ENCODE measurements at regions not wholly inside any gene's neighbourhood (a gene's known extent, or its start where the extent isn't known, plus 50 kb on each side); places are given as distances from the start of the nearest gene placed in this dataset.
"Not testable (repeated sequence)": the region's sequence is repeated elsewhere in the genome, so short reads cannot be mapped to it uniquely, and the experiment has no call there.

DNA sequence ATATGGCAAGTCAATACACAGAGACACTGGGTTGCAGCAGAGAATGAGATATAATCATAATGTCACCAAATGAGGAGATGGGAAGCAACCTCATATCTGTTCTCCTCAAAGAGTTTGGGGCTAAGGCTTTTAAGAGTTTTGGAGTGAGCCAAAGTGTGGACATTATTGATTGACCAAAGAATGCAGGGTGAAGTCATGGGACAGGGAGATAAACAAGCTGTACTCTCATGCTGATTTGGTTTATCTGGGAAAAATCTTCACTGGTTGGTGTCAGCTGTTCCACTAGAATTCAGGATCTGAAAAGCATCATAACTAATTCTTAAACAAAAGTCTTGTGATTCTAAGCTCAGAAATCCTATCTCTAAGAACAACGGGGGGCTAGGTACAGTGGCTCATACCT lies 585.9 kb upstream of the NRP1 start:
- DNase-seq (no peak), ATAC-seq (no peak)
- intact Hi-C loops (cut with DNase I) = no loop called here

DNA sequence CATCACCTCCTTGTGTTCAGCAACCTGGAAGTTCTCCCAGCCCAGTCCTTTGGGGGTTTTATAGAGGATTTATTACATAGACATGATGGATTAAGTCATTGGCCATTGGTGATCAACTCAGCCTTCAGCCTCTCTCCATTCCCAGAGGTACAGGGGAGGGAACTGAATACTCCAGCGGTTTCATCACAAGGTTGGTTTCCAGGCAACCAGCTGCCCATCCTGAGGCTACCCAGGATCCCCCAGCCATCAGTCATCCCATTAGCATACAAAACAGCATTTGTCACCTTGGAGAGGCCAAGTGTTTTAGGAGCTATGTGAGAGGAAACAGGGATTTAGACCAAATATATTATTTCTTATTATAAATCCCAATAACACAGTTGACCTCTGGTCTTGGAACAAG lies 584.8 kb upstream of the NRP1 start:
- DNase-seq (no peak), ATAC-seq (no peak)
- intact Hi-C loops (cut with DNase I) = no loop called here

DNA sequence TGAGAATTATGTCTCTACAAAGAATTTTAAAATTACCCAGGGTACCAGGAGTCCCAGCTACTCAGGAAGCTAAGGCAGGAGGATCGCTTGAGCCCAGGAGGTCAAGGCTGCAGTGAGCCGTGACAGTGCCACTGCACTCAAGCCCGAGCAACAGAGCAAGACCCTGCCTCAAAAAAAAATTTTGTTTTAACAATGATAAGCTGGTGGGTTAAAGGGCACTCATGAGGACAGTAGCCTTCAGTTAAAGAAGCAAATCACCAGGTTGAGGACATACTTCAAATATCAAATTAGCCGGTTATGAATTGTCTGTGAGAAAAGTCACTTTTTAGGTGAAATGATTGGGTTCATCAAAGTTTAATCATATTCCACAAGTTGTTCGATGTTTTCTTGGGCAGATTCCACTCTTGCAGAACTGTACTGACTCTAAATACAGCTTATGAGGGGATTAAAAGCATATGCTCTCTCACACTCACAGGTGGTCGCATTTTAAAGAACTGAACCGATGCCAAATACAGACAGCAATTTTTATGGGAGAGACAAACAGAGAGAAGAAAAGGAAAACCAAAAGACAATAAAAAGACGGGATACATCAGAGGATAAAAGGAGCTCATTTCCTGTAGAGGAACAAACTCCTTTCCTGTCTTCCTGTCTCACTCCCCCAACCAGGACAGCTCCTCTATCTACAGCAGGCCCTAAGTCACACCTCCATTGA lies 582.8 kb upstream of the NRP1 start:
- no peak for DNase-seq
- ATAC-seq = no peak
- intact Hi-C loops (cut with DNase I) = no loop called here

DNA sequence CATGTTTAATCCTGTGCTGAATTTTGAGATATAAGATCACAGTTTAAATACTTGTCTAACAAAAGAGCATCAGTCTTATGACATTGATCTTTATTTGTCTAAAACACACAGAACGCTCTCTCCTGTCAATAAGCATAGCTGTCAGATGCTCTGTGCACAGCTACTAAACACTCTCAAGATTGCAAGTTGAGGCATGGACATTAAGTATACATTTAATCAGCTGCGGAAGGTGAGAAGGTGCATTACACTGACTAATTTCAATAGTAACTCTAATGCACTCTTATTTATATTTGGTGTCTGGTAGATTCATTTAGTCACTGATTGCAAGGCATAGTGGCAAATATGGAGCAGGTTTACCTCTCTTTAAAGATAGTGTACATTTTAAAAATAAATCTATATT lies 580.3 kb upstream of the NRP1 start:
- ATAC-seq (no peak), DNase-seq (no peak)
- intact Hi-C loops (cut with DNase I) = no loop called here

DNA sequence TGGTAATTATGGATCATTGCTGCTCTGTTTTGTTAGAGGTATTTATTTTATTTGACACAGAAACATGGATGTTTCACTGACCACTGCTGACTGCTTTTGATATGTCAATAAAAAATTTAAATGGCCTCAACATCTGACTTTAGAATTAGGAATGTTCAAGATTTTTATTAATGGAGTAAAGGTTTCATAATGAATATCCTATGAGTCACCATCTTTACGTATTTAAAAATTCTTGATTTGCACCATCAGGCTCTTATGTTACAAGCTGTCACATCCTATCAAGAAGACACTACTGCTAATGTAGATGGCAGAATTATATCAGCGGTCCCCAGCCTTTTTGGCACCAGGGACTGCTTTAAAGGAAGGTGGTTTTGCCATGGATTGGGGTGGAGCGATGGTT lies 578.7 kb upstream of the NRP1 start:
- intact Hi-C loops (cut with DNase I) = no loop called here
- ATAC-seq (no peak), DNase-seq (no peak)

DNA sequence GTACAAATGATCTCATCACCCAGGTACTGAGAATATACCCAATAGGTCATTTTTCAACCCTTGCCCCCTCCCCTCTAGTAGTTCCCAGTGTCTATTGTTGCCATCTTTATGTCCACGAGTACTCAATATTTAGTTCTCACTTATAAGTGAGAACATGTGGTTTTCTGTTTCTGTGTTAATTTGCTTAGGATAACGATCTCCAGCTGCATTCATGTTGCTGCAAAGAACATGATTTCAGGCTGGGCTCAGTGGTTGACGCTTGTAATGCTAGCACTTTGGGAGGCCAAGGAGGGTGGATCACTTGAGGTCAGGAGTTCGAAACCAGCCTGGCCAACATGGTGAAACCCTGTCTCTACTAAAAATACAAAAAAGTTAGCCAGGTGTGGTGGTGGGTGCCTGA lies 575.0 kb upstream of the NRP1 start:
- intact Hi-C loops (cut with DNase I); ATAC-seq; DNase-seq: not testable (repeated sequence)

DNA sequence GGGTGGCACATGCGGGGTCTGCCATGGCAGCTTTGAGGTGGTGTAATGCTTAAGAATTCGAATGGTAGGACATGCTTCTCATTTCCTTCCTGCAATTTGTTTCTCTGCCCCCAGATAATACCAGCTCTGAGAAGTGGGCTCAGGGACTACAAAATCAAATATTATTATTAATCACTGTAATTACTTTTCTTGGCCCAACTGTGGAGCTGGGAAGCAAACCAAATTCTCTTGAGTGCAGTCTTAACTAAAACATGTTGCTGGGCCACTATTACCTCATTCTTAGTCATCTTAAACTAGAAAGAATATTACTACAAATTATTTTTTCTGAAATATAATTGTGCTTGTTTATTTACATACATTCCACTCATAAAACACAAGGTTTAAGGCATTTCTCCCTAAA lies 566.7 kb upstream of the NRP1 start:
- intact Hi-C loops (cut with DNase I) = no loop called here
- ATAC-seq = peak; percentile 38 to 79
- no peak for DNase-seq

DNA sequence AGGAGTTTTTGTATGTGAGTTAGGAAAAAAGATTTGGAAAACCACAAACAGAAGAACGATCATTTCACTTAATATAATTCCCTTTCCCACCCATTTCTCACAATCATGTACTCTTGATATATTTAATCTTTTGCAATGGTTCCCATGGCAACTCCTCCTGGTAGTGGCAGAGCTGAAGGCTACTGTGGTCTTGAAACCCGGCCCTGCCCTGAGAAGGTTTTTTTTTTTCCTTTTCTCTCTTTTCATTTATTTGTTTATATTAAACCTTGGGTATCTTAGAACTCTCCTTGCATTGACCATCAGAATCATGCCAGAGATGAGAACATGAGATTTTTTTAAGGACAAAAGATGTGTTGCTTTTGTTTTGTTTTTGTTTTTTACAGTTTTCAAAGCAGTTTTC lies 566.1 kb upstream of the NRP1 start:
- intact Hi-C loops (cut with DNase I) = no loop called here
- peak; percentile 50 to 74 for ATAC-seq
- DNase-seq = no peak

DNA sequence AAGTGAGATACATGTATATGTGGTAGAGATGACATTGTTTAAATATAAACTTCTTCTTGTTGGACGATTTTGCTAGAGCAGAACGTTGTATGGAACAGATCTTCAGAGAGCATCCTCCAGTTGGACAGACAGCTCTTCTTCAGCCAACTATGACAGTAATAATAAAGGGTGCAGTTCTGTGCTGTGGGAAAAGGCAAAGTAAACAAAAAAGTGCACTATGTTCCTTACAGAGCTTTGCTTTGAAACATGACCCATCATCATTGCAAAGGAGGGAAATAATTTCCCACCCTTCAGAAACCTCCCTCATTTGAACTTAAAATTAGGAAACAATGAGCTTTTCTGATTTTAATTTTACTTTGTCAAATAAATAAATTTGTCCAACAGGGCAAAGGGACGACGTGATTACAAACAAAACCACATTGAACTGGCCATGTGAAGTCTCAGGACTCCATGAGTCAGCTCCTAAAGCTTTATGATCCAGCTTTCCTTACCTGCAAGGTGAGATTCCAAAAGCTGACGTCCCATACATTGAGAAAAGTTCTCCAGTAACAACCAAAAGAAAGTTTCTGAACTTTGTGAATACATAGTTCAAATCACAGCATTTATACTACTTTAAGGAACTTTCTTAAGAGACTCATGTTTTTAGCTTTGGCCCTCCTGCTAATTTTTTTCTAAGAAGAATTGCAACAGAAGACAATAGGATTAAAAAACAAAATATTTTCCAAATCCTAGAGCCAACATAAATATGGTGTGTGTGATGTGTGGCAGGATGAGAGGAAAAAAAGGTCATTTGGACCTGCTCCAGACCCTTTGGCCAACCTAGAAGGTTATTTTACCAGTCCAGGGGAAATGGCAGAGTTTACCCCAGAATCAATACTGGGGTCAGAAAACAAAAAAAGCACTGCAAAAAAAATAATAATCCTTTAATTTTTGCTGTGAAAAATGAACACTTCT lies 565.4 kb upstream of the NRP1 start:
- DNase-seq (no peak), ATAC-seq (peak in 1 of 2 donors; percentile 19)
- intact Hi-C loops (cut with DNase I) = no loop called here

DNA sequence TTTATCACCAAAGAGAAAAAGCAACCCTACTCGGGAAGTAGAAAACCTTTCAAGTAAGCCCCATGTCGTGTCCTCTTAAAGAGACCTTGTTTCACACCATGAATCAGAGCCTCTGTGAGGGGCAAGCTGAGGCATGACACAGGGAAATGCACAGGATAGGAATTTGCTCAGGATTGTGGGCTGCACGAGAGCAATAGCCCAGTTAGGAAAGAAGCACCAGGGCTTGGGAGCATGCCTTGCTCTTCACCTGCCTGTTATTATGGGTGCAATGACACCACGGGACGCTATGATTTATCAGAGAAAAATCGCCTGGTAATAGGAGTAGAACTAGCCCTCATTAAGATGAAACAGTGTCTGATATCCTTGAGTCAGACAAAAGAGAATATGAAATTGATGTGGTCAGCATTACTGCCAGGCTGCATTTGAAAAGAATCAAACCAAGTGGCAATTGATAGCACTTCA lies 562.9 kb upstream of the NRP1 start:
- intact Hi-C loops (cut with DNase I) = no loop called here

DNA sequence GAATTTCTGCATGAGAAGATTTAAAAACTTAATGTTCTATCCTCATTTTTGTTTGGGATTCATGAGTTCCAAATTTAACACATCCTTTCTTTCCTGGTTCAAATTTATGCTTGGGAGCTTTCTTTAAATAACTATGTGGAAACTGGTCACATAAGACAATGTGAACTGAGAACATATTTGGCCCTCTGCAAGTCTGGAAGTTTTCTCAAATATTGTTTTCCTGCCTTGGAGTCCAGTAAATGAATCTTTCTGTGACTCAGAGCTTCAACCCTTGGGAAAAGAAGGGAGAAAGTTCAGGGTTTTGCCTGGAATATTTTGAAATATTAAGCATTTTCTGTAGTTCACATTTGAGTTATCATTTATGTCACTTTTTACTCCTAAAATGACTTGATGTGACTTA lies 559.0 kb upstream of the NRP1 start:
- ATAC-seq (peak; percentile 36 to 63), DNase-seq (no peak)
- intact Hi-C loops (cut with DNase I) = no loop called here

More for the DNA sequence above, 562.9 kb upstream of the NRP1 start:
- DNase-seq = no peak
- peak in 1 of 2 donors; percentile 26 for ATAC-seq

DNA sequence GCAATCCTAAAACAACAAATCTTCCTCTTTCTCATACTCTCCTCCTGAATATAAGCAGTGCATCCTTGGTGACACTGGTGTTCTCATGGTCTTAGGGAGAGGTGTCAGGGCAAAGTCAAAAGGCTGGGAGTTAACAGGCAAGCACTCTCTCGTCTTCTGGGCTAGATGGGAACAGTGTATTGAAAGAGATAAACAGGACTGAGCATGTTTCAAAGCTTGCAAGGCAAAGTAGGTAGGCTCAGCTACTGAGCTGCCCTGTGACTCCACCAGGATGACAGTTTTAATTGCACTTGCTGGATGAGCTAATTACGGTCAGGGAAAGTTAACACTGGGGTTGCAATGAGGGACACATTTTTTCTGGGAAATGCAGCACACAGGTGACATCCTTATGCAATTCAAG lies 554.9 kb upstream of the NRP1 start:
- intact Hi-C loops (cut with DNase I) = no loop called here
- no peak for DNase-seq
- no peak for ATAC-seq

DNA sequence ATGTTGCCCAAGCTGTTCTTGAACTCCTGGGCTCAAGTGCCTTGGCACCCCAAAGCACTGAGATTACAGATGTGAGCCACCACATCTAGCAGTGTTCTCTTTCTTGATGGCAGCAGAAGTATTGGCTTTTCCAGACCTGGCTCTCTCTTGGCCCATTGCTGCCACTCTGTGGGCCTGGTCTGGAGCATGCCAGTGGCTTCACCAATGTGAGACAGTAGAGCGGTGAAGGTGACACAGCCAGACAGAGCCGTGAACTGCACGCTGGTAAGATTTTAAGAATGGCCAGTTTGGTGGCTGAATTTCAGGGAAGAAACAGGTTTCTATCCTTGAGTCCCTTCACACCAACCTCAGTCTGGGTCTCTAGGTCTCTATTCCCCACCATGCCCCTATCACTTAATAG lies 552.7 kb upstream of the NRP1 start:
- ATAC-seq (no peak), DNase-seq (no peak)
- intact Hi-C loops (cut with DNase I) = no loop called here

DNA sequence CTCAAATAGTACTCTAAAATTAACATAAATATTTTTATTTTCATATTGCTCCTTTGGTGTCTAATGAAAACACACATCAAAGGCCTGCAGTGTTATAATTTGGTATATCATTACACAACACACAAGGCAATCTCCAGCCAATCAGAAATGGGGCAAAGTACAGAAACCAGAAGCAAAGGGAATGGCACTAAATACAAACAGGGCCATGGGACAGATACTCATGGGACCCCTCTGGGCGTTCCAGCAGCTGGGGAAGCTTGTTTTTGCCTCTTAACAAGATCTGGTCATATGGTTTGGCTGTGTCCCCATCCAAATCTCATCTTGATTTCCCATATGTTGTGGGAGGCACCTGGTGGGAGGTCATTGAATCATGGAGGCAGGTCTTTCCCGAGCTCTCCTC lies 551.8 kb upstream of the NRP1 start:
- DNase-seq = no peak
- ATAC-seq = no peak
- intact Hi-C loops (cut with DNase I) = no loop called here

DNA sequence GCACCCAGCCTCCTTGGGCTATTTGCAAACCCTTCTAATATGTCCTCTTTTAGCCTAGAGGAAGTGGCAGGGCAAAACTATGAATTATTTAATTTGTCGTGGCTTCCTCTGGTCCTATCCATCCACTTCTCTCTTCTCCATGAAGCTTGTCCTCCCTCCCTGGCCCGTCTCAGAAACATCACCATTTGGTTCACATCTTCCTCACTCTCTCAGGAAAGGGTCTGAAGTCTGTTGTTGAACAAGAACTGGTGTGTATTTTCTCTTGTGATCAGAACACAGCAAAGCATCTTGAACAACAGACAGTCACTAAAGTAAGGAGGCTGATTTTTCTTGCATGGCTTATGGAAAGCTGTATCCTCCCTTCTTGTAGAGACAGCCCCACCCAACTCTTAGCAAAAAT lies 550.1 kb upstream of the NRP1 start:
- intact Hi-C loops (cut with DNase I) = no loop called here
- DNase-seq = no peak
- ATAC-seq = no peak

DNA sequence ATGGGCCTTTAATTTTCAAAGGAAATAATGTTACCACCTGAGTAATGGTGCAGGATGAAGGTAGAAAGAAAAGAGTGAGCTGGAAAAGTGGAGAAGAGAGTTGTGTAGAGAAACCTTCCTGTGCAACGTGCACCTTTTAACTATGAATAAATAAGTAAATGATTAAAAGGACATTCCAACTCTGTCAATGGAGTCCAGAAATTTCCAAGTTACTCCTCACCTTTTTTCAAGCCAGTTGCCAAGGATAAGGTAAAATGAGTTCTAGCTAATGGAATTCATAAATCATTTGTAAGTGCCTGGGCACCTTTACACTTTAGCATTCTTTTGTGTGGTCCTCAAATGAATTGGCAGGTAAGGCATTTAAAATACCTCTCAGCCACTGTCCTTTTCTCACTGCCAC lies 549.4 kb upstream of the NRP1 start:
- ATAC-seq (no peak), DNase-seq (no peak)
- intact Hi-C loops (cut with DNase I) = no loop called here

DNA sequence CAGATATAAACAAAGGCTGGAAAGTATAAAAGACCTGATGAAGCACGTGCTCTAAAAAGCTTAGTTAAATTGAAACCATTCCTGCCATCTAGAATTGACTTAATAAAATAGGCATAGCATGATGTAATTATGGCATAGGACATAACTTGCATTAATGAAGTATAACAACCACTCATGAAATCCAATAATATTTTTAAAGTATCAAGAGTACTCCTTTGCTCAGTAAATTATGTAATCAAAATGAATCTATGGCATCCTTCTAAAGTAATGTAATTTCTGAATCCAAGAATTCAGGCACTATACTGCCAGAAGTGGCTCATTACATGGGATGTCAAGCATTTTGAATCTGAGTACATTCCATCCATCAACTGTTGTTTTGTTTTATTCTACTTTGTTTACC lies 548.5 kb upstream of the NRP1 start:
- no peak for ATAC-seq
- DNase-seq = no peak
- intact Hi-C loops (cut with DNase I) = no loop called here

DNA sequence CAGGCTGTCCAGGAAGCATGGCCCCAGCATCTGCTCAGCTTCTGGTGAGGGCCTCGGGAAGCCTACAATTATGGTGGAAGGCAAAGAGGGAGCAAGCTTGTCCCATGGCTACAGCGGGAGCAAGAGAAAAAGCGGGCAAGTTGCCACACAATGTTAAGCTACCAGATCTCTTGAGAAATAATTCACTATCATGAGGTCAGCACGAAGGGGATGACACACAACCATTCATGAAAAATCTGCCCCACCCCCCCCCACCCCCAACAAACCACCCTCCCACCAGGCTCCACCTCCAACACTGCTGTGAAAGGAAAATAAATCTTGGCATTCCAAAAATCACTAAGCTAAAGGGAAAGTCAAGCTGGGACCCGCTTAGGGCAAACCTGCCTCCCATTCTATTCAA lies 545.8 kb upstream of the NRP1 start:
- DNase-seq (no peak), ATAC-seq (peak in 1 of 2 donors; percentile 38)
- intact Hi-C loops (cut with DNase I) = no loop called here

DNA sequence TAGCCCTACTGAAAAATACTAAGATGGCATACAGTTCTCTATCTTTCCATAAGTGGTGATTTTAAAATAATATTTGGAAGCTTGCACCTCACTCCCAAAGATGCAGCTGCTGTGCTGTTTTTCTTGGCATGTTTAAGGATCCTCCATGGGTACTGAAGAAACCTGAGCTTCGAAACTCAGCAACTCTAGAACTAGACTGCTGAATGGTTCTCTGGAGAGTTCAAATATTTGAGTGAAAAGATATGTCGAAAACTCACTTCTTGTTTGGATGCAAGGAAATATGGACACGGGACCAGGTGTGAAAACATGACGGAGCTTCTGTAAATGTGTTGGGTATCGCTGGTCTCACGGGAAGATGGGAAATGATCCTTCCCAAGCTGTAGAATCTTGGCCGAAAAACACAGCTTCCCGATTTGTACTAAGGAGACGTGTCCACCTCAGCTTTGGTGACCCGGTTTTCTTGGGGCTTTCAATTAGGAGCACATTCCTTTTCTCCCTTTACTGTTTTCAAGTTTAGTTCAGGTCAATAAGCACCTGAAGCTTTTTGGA lies 543.8 kb upstream of the NRP1 start:
- intact Hi-C loops (cut with DNase I) = no loop called here
- ATAC-seq (no peak), DNase-seq (no peak)
